ENCODE measurements at regions not wholly inside any gene's neighbourhood (a gene's known extent, or its start where the extent isn't known, plus 50 kb on each side); places are given as distances from the start of the nearest gene placed in this dataset.

DNA sequence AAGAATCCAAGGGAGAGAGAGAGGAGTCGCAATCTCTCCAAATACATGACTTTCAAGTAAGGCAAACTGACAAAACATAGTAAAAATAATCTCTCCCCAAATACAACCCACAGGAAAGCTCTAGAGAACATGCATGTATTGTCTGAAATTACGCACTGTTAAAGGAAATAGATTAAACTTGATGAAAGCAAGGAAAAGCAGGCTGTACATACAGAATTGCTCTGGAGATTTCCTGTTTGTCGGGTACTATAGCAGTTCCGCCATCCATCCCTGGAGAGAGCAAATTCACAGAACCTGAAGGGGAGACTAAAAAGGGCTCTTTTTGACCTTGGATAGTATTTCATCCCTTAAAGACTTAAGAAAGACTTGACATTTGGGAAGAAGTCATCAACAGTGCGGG is 170.2 kb upstream of the BET1 start:
- no peak overlapping the region for H3K27ac Mint-ChIP-seq
- 81% methylated on average over 4 of the region's 5 CpGs for WGBS (ENCODE audit: insufficient coverage)
- Histone ChIP-seq H3K4me1 (ENCODE audit: control insufficient read depth, insufficient read depth, low read length) (no peaks in the 10 kb centered on the region), H3K27ac (ENCODE audit: low read length) (no peak overlapping the region), H3K4me3 (ENCODE audit: low read length) (no peak overlapping the region), H3K36me3 (ENCODE audit: control insufficient read depth, insufficient read depth, low read length) (no peaks in the 10 kb centered on the region), H3K9me3 (ENCODE audit: control insufficient read depth, insufficient read depth, low read length) (no peaks in the 10 kb centered on the region), H3K27me3 (ENCODE audit: control insufficient read depth, insufficient read depth, low read length) (no peaks in the 10 kb centered on the region)
- ATAC-seq (no peak), DNase-seq (no peak)
- TF ChIP-seq, protein P1, sequence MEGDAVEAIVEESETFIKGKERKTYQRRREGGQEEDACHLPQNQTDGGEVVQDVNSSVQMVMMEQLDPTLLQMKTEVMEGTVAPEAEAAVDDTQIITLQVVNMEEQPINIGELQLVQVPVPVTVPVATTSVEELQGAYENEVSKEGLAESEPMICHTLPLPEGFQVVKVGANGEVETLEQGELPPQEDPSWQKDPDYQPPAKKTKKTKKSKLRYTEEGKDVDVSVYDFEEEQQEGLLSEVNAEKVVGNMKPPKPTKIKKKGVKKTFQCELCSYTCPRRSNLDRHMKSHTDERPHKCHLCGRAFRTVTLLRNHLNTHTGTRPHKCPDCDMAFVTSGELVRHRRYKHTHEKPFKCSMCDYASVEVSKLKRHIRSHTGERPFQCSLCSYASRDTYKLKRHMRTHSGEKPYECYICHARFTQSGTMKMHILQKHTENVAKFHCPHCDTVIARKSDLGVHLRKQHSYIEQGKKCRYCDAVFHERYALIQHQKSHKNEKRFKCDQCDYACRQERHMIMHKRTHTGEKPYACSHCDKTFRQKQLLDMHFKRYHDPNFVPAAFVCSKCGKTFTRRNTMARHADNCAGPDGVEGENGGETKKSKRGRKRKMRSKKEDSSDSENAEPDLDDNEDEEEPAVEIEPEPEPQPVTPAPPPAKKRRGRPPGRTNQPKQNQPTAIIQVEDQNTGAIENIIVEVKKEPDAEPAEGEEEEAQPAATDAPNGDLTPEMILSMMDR (IDR thresholded peaks at IDR 0.05): no peak
- H3K4me1 Mint-ChIP-seq: peaks cover 0 to 5% of the 10 kb centered on the region in 2 donors
- no peaks in the 10 kb centered on the region for H3K27me3 Mint-ChIP-seq (ENCODE audit: low read depth in 2 of 2)
- no peaks in the 10 kb centered on the region for H3K36me3 Mint-ChIP-seq
- H3K9me3 Mint-ChIP-seq: peaks cover 0 to 2% of the 10 kb centered on the region in 2 donors
- intact Hi-C loops (cut with micrococcal nuclease): no loop called here
- no peak overlapping the region for H3K4me3 Mint-ChIP-seq

DNA sequence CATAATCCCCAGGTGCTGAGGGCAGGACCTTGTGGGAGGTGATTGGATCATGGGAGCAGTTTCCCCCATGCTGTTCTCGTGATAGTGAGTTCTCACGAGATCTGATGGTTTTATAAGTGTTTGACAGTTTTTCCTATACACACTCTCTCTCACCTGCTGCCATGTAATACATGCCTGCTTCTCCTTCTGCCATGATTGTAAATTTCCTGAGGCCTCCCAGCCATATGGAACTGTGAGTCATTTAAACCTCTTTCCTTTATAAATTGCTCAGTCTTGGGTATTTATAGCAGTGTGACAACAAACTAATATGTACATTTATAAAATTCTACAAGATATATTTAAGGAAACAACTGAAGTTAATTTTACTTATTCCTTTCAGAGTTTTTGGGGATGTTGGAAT is 170.8 kb upstream of the BET1 start:
- TF ChIP-seq, protein P1 (IDR thresholded peaks at IDR 0.05): no peak

DNA sequence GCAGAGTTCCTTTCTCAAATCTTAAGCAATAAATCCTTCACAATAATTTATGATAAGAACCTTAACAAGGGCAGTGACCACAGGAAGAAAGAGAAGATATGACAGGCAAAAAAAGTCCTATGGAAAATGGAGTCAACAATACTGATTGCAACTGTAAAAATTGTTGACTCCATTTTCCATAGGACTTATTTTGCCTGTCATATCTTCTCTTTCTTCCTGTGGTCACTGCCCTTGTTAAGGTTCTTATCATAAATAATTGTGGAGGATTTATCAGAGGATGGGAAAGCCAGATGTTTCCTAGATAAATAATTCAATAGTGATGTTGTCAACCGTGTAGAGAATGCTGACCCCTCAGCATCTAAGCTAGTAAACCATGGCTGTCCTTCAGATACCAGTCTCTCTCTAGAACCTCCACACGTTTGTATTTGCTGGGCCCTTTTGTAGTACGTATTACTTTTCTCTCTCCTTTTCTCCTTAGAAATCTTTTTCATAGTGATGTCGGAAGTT is 172.6 kb upstream of the BET1 start:
- WGBS (ENCODE audit: insufficient coverage): 61% methylated on average over 4 of the region's 4 CpGs
- H3K27ac ChIP-seq (ENCODE audit: low read length): no peak overlapping the region
- no peak overlapping the region for H3K4me3 ChIP-seq (ENCODE audit: low read length)
- Mint-ChIP-seq H3K27me3 (ENCODE audit: low read depth in 2 of 2) (no peaks in the 10 kb centered on the region), H3K4me1 (peaks cover 0 to 5% of the 10 kb centered on the region in 2 donors), H3K4me3 (no peak overlapping the region), H3K36me3 (no peaks in the 10 kb centered on the region), H3K9me3 (peaks cover 0 to 2% of the 10 kb centered on the region in 2 donors), H3K27ac (no peak overlapping the region)
- no peaks in the 10 kb centered on the region for H3K4me1 ChIP-seq (ENCODE audit: control insufficient read depth, insufficient read depth, low read length)
- no peaks in the 10 kb centered on the region for H3K9me3 ChIP-seq (ENCODE audit: control insufficient read depth, insufficient read depth, low read length)
- ATAC-seq (no peak), DNase-seq (no peak)
- TF ChIP-seq, protein P1 (IDR thresholded peaks at IDR 0.05): no peak
- no peaks in the 10 kb centered on the region for H3K27me3 ChIP-seq (ENCODE audit: control insufficient read depth, insufficient read depth, low read length)
- H3K36me3 ChIP-seq (ENCODE audit: control insufficient read depth, insufficient read depth, low read length): no peaks in the 10 kb centered on the region
- intact Hi-C loops (cut with micrococcal nuclease): no loop called here

More for the DNA sequence above, 170.8 kb upstream of the BET1 start:
- no peak for DNase-seq
- no peak for ATAC-seq
- Histone ChIP-seq H3K4me3 (ENCODE audit: low read length) (no peak overlapping the region), H3K36me3 (ENCODE audit: control insufficient read depth, insufficient read depth, low read length) (no peaks in the 10 kb centered on the region), H3K4me1 (ENCODE audit: control insufficient read depth, insufficient read depth, low read length) (no peaks in the 10 kb centered on the region), H3K27ac (ENCODE audit: low read length) (no peak overlapping the region), H3K9me3 (ENCODE audit: control insufficient read depth, insufficient read depth, low read length) (no peaks in the 10 kb centered on the region), H3K27me3 (ENCODE audit: control insufficient read depth, insufficient read depth, low read length) (no peaks in the 10 kb centered on the region)
- Mint-ChIP-seq H3K4me1 (peaks cover 0 to 5% of the 10 kb centered on the region in 2 donors), H3K4me3 (no peak overlapping the region), H3K9me3 (peaks cover 0 to 2% of the 10 kb centered on the region in 2 donors), H3K27me3 (ENCODE audit: low read depth in 2 of 2) (no peaks in the 10 kb centered on the region), H3K36me3 (no peaks in the 10 kb centered on the region), H3K27ac (no peak overlapping the region)
- intact Hi-C loops (cut with micrococcal nuclease): no loop called here
- no CpG with 5 or more reads among the region's 2 CpGs for WGBS (ENCODE audit: insufficient coverage)

DNA sequence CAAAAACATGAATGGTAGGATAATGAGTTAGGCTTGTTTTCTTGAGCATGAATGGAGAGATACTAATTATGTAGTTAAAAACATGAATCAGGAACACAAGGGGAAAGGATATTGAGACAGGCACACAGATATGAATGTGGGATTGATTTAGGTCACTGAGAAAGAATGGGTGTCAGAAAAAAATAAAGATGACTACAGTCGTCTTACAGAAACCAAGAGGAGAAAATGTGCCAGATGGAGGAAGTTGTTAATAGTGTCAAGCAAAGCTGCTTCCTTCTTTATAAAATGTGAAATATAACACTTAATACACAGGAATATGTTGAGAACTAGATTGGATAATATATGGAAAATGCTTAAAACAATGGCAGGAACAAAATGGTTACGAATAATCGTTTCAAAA is 173.3 kb upstream of the BET1 start:
- Histone ChIP-seq H3K27ac (ENCODE audit: low read length) (no peak overlapping the region), H3K36me3 (ENCODE audit: control insufficient read depth, insufficient read depth, low read length) (no peaks in the 10 kb centered on the region), H3K4me1 (ENCODE audit: control insufficient read depth, insufficient read depth, low read length) (no peaks in the 10 kb centered on the region), H3K9me3 (ENCODE audit: control insufficient read depth, insufficient read depth, low read length) (no peaks in the 10 kb centered on the region), H3K27me3 (ENCODE audit: control insufficient read depth, insufficient read depth, low read length) (no peaks in the 10 kb centered on the region), H3K4me3 (ENCODE audit: low read length) (no peak overlapping the region)
- DNase-seq (no peak), ATAC-seq (no peak)
- WGBS (ENCODE audit: insufficient coverage): no CpG with 5 or more reads among the region's 3 CpGs
- intact Hi-C loops (cut with micrococcal nuclease): no loop called here
- no peak overlapping the region for H3K27ac Mint-ChIP-seq
- TF ChIP-seq, protein P1 (IDR thresholded peaks at IDR 0.05): no peak
- no peak overlapping the region for H3K4me3 Mint-ChIP-seq
- H3K4me1 Mint-ChIP-seq: peaks cover 0 to 5% of the 10 kb centered on the region in 2 donors
- H3K36me3 Mint-ChIP-seq: no peaks in the 10 kb centered on the region
- peaks cover 0 to 2% of the 10 kb centered on the region in 2 donors for H3K9me3 Mint-ChIP-seq
- no peaks in the 10 kb centered on the region for H3K27me3 Mint-ChIP-seq (ENCODE audit: low read depth in 2 of 2)

All from natural killer cell (primary cell).